ENCODE measurements at regions not wholly inside any gene's neighbourhood (a gene's known extent, or its start where the extent isn't known, plus 50 kb on each side); places are given as distances from the start of the nearest gene placed in this dataset.

- TF ChIP-seq CTCF (IDR thresholded peaks at IDR 0.05; ENCODE audit: extremely low read depth in 1 of 2, insufficient read depth in 1 of 2, low read depth in 1 of 2, low read length in 2 of 2) (peak; percentile 68 to 75), EZH2 (IDR thresholded peaks at IDR 0.05; ENCODE audit: borderline replicate concordance, low read depth, low read length, severe bottlenecking) (no peak), POLR2A (IDR thresholded peaks at IDR 0.05; ENCODE audit: low read depth, low read length) (peak; percentile 32), JUN (IDR thresholded peaks at IDR 0.05; ENCODE audit: borderline replicate concordance, insufficient read depth, insufficient read length, low read depth) (peak; percentile 84), GATA2 (IDR thresholded peaks at IDR 0.05; ENCODE audit: insufficient read depth, insufficient read length, low read depth, low read length) (peak; percentile 79), POLR2AphosphoS5 (IDR thresholded peaks at IDR 0.05; ENCODE audit: insufficient read depth, low read depth, low read length) (peak; percentile 88), MYC (IDR thresholded peaks at IDR 0.05; ENCODE audit: low read depth, low read length) (peak; percentile 53)
These were observed 71.8 kb upstream of the MACF1 start for GRCh38 chr1:39132505-39133339.

Data from endothelial cell of umbilical vein (primary cell).